A549 (cell line): ENCODE measurements at regions not wholly inside any gene's neighbourhood (a gene's known extent, or its start where the extent isn't known, plus 50 kb on each side); places are given as distances from the start of the nearest gene placed in this dataset.

ENCODE experiments used
- CTCF ChIP-seq: fragments of >200 bp; sonication (Bioruptor Twin); formaldehyde crosslinking; IDR thresholded peaks from 3 replicates; pipeline ENCODE4 v1.5.1; 2016
- GATA3 ChIP-seq: IDR thresholded peaks from 2 replicates; pipeline ENCODE4 v1.6.1; 2012; ENCODE audit warnings: borderline replicate concordance
- JUN ChIP-seq, 2 experiments: fragments of >200 bp; sonication (Bioruptor Twin); formaldehyde crosslinking; IDR thresholded peaks; 2 replicates in 1 of 2; 3 replicates in 1 of 2; pipeline ENCODE4 v1.6.1; 2016 to 2017
- KDM1A ChIP-seq: fragments of 200-600 bp; sonication (generic); IDR thresholded peaks from 2 replicates; pipeline ENCODE4 v1.6.1; 2016; ENCODE audit warnings: low read depth, mild to moderate bottlenecking
- RAD21 ChIP-seq, 2 experiments: fragments of >200 bp in 1 of 2; sonication (Bioruptor Twin) in 1 of 2; formaldehyde crosslinking in 1 of 2; IDR thresholded peaks in 1 of 2; conservative IDR thresholded peaks in 1 of 2; 2 replicates in 1 of 2; 3 replicates in 1 of 2; pipeline ENCODE4 v1.6.1; 2012 to 2018; ENCODE audit warnings: inconsistent platforms in 1 of 2
- REST ChIP-seq: fragments of 200-600 bp; sonication (generic); IDR thresholded peaks from 2 replicates; pipeline ENCODE4 v1.6.1; 2016; ENCODE audit warnings: antibody characterized with exemption, mild to moderate bottlenecking, moderate library complexity
- SMC3 ChIP-seq: fragments of >200 bp; sonication (Bioruptor Twin); formaldehyde crosslinking; IDR thresholded peaks from 3 replicates; pipeline ENCODE4 v1.6.1; 2018; ENCODE audit warnings: inconsistent platforms
- TF ChIP-seq, protein P1 (sequence below): IDR thresholded peaks from 2 replicates; pipeline ENCODE4 v1.6.1; 2012

GRCh38 chr12:74910831-74911230 is 298.8 kb downstream of the KCNC2 start:
- TF ChIP-seq CTCF = no peak
- no peak for TF ChIP-seq GATA3
- TF ChIP-seq REST = no peak
- TF ChIP-seq KDM1A = no peak
- no peak for TF ChIP-seq JUN (IDR thresholded peaks at IDR 0.05)
- no peak for TF ChIP-seq RAD21 (conservative IDR thresholded peaks at IDR 0.05 in 1 of 2, IDR thresholded peaks at IDR 0.05 in 1 of 2)
- TF ChIP-seq SMC3 = no peak
- TF ChIP-seq, protein P1, sequence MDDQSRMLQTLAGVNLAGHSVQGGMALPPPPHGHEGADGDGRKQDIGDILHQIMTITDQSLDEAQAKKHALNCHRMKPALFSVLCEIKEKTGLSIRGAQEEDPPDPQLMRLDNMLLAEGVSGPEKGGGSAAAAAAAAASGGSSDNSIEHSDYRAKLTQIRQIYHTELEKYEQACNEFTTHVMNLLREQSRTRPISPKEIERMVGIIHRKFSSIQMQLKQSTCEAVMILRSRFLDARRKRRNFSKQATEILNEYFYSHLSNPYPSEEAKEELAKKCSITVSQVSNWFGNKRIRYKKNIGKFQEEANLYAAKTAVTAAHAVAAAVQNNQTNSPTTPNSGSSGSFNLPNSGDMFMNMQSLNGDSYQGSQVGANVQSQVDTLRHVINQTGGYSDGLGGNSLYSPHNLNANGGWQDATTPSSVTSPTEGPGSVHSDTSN = no peak
